PC-3 (cell line): ENCODE measurements at regions not wholly inside any gene's neighbourhood (a gene's known extent, or its start where the extent isn't known, plus 50 kb on each side); places are given as distances from the start of the nearest gene placed in this dataset.

ENCODE experiments used
- ATAC-seq: fragments of 200-7000 bp; cut with Tn5 transposase; 2 replicates; pipeline ENCODE4 v1.9.1; 2020; ENCODE audit warnings: mild to moderate bottlenecking, moderate library complexity
- BruUV-seq: library from RNA; stranded (reverse); fragments of 400-500 nt; replicated peaks from 2 replicates; lab custom pipeline; 2021; lab: Mats Ljungman, UMichigan
- CTCF ChIA-PET: fragments of 300-600 bp; sonication (Branson Sonifier 250); formaldehyde crosslinking; loops from one replicate; lab custom pipeline; 2022; ENCODE audit warnings: antibody characterized with exemption; lab: Charles Lee
- POLR2A ChIA-PET: fragments of 300-600 bp; sonication (Branson Sonifier 250); formaldehyde crosslinking; loops from one replicate; lab custom pipeline; 2022; ENCODE audit warnings: antibody characterized with exemption; ENCODE audit not compliant: unreplicated experiment; lab: Charles Lee
- DNase-seq: peaks from one replicate; pipeline ENCODE4 v3.0.0-alpha.2; 2015
- H2AFZ ChIP-seq: fragments of 300-600 bp; sonication (generic); 2 replicates; pipeline ENCODE4 v1.6.0; 2016; ENCODE audit warnings: antibody characterized with exemption, low read length
- H3F3A ChIP-seq: fragments of 300-600 bp; sonication (generic); one replicate; pipeline ENCODE4 v1.6.0; 2017; ENCODE audit warnings: antibody characterized with exemption, low read length, control low read depth, mild to moderate bottlenecking; ENCODE audit not compliant: unreplicated experiment
- H3K27ac ChIP-seq: fragments of 300-600 bp; sonication (generic); 2 replicates; pipeline ENCODE4 v1.5.1; 2016; ENCODE audit warnings: mild to moderate bottlenecking, low read length
- H3K27me3 ChIP-seq: fragments of 300-600 bp; sonication (generic); 2 replicates; pipeline ENCODE4 v1.6.1; 2016; ENCODE audit warnings: low read length, mixed read lengths
- H3K36me3 ChIP-seq: fragments of 300-600 bp; sonication (generic); 2 replicates; pipeline ENCODE4 v1.6.1; 2016; ENCODE audit warnings: low read depth, mixed run types, low read length, mixed read lengths
- H3K4me1 ChIP-seq: fragments of 300-600 bp; sonication (generic); 2 replicates; pipeline ENCODE4 v1.5.1; 2016; ENCODE audit warnings: low read length; ENCODE audit not compliant: insufficient read depth
- H3K4me2 ChIP-seq: fragments of 300-600 bp; sonication (generic); 2 replicates; pipeline ENCODE4 v1.6.0; 2016; ENCODE audit warnings: low read length
- H3K4me3 ChIP-seq: fragments of 300-600 bp; sonication (generic); 2 replicates; pipeline ENCODE4 v1.5.1; 2016; ENCODE audit warnings: mild to moderate bottlenecking, low read length, mixed read lengths
- H3K79me2 ChIP-seq: fragments of 300-600 bp; sonication (generic); 2 replicates; pipeline ENCODE4 v1.6.1; 2017; ENCODE audit warnings: low read length, mixed read lengths
- H3K9ac ChIP-seq: fragments of 300-600 bp; sonication (generic); 2 replicates; pipeline ENCODE4 v1.6.0; 2016; ENCODE audit warnings: mild to moderate bottlenecking, low read length
- H3K9me2 ChIP-seq: fragments of 300-600 bp; sonication (generic); replicated peaks from 2 replicates; pipeline ENCODE4 v1.6.1; 2016; ENCODE audit warnings: mixed run types, low read length, mixed read lengths
- H3K9me3 ChIP-seq: fragments of 300-600 bp; sonication (generic); 2 replicates; pipeline ENCODE4 v1.6.1; 2016; ENCODE audit warnings: low read length, mixed read lengths
- H4K20me1 ChIP-seq: fragments of 300-600 bp; sonication (generic); 2 replicates; pipeline ENCODE4 v1.6.1; 2016; ENCODE audit warnings: low read length, mixed read lengths
- EZH2 ChIP-seq: fragments of 300-600 bp; sonication (generic); IDR thresholded peaks from one replicate; pipeline ENCODE4 v1.6.1; 2017; ENCODE audit warnings: antibody characterized with exemption, mild to moderate bottlenecking, low read length; ENCODE audit not compliant: unreplicated experiment
- EZH2phosphoT487 ChIP-seq: fragments of 300-600 bp; sonication (generic); IDR thresholded peaks from 2 replicates; pipeline ENCODE4 v1.6.1; 2018; ENCODE audit warnings: mild to moderate bottlenecking, antibody characterized with exemption, low read length, borderline replicate concordance
- intact Hi-C: fragments of 100-400 bp; cut with micrococcal nuclease; formaldehyde crosslinking; loops from 2 replicates; pipeline ENCODE4 v1.9.0; 2023
- TF ChIP-seq, protein P1 (sequence below): fragments of 300-600 bp; sonication (generic); conservative IDR thresholded peaks from 2 replicates; pipeline ENCODE4 v1.5.1; 2017; ENCODE audit warnings: antibody characterized with exemption, low read depth, mild to moderate bottlenecking, low read length

DNA sequence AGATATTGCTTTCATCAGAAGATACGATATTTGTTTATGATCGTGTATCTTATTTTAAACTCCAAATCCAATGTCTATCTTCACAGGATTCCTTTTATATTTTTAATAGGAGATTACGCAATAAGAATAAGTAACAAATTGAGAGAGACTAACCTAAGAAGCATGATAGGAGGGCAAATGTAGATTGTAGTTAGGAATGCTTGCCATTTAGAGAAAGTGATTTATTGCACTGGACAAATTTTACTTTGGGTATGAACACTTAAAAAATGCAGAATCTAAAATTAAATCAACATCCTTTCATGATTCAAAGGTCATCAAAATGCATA is 563.4 kb upstream of the POU3F3 start:
- no TSS peak for BruUV-seq

DNA sequence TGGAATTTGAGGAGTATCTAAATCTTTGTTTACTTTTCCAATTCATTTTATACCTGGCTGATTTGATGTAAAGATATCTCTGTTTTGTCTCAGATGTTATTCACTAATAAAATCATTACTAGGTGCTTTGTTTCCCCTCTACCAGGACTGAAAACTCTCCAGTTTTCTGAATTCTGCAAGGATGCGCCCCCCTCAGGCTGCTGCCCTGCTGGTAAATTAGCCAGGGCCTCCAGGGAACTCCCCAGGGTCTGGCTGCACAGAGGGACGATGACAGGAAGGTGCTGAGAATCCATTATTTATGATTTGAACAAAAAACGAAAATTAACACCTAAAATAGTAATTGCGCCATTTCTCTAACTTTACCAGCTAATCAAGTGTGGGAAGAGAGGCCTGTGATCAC is 541.2 kb upstream of the POU3F3 start:
- no peak overlapping the region for H3K9ac ChIP-seq
- ATAC-seq (no peak), DNase-seq (no peak)
- peaks cover 18% of the 10 kb centered on the region; the same call in 1 of the 2 replicates for H3K27me3 ChIP-seq
- no peaks in the 10 kb centered on the region for H3F3A ChIP-seq
- BruUV-seq = no TSS peak
- H3K9me2 ChIP-seq = no peaks in the 10 kb centered on the region
- H3K4me1 ChIP-seq = no peaks in the 10 kb centered on the region
- TF ChIP-seq, protein P1, sequence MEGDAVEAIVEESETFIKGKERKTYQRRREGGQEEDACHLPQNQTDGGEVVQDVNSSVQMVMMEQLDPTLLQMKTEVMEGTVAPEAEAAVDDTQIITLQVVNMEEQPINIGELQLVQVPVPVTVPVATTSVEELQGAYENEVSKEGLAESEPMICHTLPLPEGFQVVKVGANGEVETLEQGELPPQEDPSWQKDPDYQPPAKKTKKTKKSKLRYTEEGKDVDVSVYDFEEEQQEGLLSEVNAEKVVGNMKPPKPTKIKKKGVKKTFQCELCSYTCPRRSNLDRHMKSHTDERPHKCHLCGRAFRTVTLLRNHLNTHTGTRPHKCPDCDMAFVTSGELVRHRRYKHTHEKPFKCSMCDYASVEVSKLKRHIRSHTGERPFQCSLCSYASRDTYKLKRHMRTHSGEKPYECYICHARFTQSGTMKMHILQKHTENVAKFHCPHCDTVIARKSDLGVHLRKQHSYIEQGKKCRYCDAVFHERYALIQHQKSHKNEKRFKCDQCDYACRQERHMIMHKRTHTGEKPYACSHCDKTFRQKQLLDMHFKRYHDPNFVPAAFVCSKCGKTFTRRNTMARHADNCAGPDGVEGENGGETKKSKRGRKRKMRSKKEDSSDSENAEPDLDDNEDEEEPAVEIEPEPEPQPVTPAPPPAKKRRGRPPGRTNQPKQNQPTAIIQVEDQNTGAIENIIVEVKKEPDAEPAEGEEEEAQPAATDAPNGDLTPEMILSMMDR = no peak; the same call in 1 of the 2 replicates
- TF ChIP-seq EZH2 = no peak
- H3K36me3 ChIP-seq = no peaks in the 10 kb centered on the region
- POLR2A ChIA-PET = no interaction called here
- CTCF ChIA-PET = no interaction called here
- H2AFZ ChIP-seq = no peak overlapping the region
- no peaks in the 10 kb centered on the region for H3K79me2 ChIP-seq
- intact Hi-C loops = no loop called here
- no peak overlapping the region for H3K4me2 ChIP-seq
- no peak overlapping the region for H3K4me3 ChIP-seq
- H3K9me3 ChIP-seq = no peaks in the 10 kb centered on the region
- no peaks in the 10 kb centered on the region for H4K20me1 ChIP-seq
- no peak overlapping the region for H3K27ac ChIP-seq

More for the DNA sequence above, 563.4 kb upstream of the POU3F3 start:
- no peaks in the 10 kb centered on the region for H3K79me2 ChIP-seq
- intact Hi-C loops = no loop called here
- H3K9me2 ChIP-seq = no peaks in the 10 kb centered on the region
- H3K4me2 ChIP-seq = no peak overlapping the region
- no peak for ATAC-seq
- CTCF ChIA-PET = no interaction called here
- no peaks in the 10 kb centered on the region for H3K9me3 ChIP-seq
- no peak overlapping the region for H3K27ac ChIP-seq
- no peak overlapping the region for H2AFZ ChIP-seq
- H3K36me3 ChIP-seq = no peaks in the 10 kb centered on the region
- DNase-seq = no peak
- H3K9ac ChIP-seq = no peak overlapping the region
- no peak for TF ChIP-seq EZH2
- TF ChIP-seq EZH2phosphoT487 = no peak
- TF ChIP-seq, protein P1 = no peak
- H3K4me3 ChIP-seq = no peak overlapping the region
- peaks cover 32% of the 10 kb centered on the region; the same call in 1 of the 2 replicates for H3K27me3 ChIP-seq
- H3K4me1 ChIP-seq = no peaks in the 10 kb centered on the region
- no peaks in the 10 kb centered on the region for H3F3A ChIP-seq
- H4K20me1 ChIP-seq = no peaks in the 10 kb centered on the region
- POLR2A ChIA-PET = no interaction called here

DNA sequence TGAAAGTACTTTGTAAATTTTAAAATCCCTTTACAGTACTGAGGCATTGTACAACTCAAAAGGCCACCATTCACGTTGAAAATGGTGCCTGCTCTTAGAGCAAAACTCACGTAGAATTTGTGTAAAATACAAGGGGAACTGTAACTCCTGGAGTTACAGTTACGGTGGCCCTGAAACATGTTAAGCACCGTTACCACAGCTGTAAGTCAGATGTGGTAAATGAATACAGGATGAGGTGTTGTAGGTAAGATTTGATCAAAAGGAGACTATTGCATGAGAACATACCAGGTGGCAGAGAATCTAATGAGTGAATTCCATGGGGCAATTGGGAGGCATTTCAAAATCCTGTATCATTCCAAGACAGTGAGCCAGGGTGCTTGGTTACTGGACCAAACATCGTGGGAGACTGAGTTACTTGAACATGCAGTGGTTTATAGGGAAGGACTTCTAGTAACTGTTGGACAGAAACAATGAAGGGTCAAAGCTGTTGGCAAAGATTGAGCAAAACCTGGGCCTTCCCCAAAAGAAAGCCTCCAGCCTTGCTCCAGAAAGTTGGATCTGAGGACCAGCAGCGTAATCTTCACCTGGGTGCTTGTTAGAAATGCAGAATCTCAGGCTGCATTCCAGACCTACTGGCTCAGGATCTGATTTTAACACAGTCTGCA is 535.8 kb upstream of the POU3F3 start:
- DNase-seq (no peak), ATAC-seq (no peak)
- Histone ChIP-seq H3K27me3 (peaks cover 56% of the 10 kb centered on the region), H3K4me3 (no peak overlapping the region), H3K27ac (no peak overlapping the region), H3K9me2 (no peaks in the 10 kb centered on the region), H3K9me3 (no peaks in the 10 kb centered on the region), H3K79me2 (no peaks in the 10 kb centered on the region), H3K4me2 (no peak overlapping the region), H3K9ac (no peak overlapping the region), H2AFZ (no peak overlapping the region), H3K4me1 (no peaks in the 10 kb centered on the region), H3F3A (no peaks in the 10 kb centered on the region), H3K36me3 (no peaks in the 10 kb centered on the region), H4K20me1 (no peaks in the 10 kb centered on the region)
- TF ChIP-seq, protein P1 = no peak
- TF ChIP-seq EZH2 = no peak
- no peak for TF ChIP-seq EZH2phosphoT487
- BruUV-seq = no TSS peak
- intact Hi-C loops = no loop called here
- ChIA-PET POLR2A (no interaction called here), CTCF (no interaction called here)
